IPS DF 4.7 (cell line): ENCODE measurements at regions not wholly inside any gene's neighbourhood (a gene's known extent, or its start where the extent isn't known, plus 50 kb on each side); places are given as distances from the start of the nearest gene placed in this dataset.
"Not testable (repeated sequence)": the region's sequence is repeated elsewhere in the genome, so short reads cannot be mapped to it uniquely, and the experiment has no call there.

Source experiments
- DNase-seq: peaks from one replicate; pipeline ENCODE4 v3.0.0-alpha.2; 2013; ENCODE audit warnings: low spot score; ENCODE audit errors: extremely low read depth

- no peak for DNase-seq
These were observed 157.0 kb downstream of the ADSS2 start for GRCh38 chr1:244294599-244295224.

- DNase-seq, result no peak
These were observed 155.7 kb downstream of the ADSS2 start for GRCh38 chr1:244296003-244296402.

DNA sequence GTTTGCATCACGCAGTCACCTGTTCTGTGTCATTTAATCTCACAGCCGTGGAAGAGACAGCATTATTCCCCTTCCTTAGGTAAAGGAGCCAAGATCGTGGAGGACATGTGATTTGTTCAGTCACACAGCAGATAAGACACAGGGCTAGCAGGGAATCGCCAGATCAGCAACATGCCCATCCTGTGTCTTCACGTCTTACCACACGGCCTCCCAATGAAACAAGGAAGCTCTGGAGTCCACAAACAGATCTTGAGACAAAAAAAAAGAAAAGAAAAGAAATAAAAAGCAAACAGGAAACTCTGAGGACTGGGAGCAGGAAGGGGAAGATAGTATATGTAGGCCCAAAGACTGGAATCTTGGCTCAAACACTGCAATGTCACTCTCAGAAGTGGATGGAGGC, 155.3 kb downstream of the ADSS2 start:
- DNase-seq, result no peak

DNA sequence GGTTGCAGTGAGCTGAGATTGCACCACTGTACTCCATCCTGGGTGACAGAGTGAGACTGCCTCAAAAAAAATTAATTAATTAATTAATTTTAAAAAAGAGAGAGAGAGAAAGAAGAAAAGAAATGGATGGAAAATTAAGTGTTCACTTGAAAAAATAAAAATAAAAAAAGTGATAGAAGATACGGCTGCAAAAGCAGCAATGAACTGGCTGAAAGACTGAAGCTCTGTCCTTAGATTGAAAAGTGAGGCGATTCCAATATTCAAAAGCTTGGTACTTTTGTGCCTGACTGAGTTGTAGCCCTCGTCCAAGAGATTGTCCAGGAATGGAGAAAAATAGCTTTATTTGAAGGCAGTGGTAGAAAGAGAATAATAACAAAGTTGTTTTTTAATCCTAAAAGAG, 154.6 kb downstream of the ADSS2 start:
- DNase-seq, result no peak

GRCh38 chr1:244297616-244298015, 154.1 kb downstream of the ADSS2 start:
- no peak for DNase-seq

GRCh38 chr1:244300029-244300375, 151.7 kb downstream of the ADSS2 start:
- not testable (repeated sequence) for DNase-seq

DNA sequence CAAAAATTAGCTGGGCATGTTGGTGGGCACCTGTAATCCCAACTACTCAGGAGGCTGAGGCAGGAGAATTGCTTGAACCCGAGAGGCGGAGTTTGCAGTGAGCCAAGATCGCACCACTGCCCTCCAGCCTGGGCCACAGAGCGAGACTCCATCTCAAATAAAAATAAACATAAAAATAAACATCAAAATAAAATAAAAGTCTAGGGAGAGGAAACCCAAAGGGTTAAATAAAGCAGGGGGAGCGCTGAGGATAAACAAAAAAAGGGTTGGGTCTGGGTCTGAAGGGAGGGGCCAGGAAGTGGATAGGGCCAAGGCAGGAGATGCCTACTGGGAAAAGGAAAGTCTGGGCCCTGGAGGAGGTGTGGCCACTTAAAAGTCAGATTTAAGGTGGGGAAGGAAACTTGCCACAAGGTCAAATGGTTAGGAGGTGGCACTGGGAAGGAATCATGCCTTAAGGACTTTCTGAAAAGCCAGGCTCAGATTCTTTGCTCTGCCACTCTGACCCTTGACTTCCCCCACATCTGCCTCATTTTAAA, 150.0 kb downstream of the ADSS2 start:
- DNase-seq, result no peak

- no peak for DNase-seq
These were observed 148.7 kb downstream of the ADSS2 start for GRCh38 chr1:244302876-244303609.

GRCh38 chr1:244303610-244303969, 148.1 kb downstream of the ADSS2 start:
- no peak for DNase-seq

GRCh38 chr1:244304156-244304555, 147.6 kb downstream of the ADSS2 start:
- no peak for DNase-seq

- no peak for DNase-seq
These were observed 147.1 kb downstream of the ADSS2 start for GRCh38 chr1:244304656-244305055.

GRCh38 chr1:244305776-244306341, 145.8 kb downstream of the ADSS2 start:
- no peak for DNase-seq

GRCh38 chr1:244306544-244306943, 145.2 kb downstream of the ADSS2 start:
- no peak for DNase-seq

- DNase-seq, result not testable (repeated sequence)
These were observed 142.5 kb downstream of the ADSS2 start for GRCh38 chr1:244309191-244309590.

DNA sequence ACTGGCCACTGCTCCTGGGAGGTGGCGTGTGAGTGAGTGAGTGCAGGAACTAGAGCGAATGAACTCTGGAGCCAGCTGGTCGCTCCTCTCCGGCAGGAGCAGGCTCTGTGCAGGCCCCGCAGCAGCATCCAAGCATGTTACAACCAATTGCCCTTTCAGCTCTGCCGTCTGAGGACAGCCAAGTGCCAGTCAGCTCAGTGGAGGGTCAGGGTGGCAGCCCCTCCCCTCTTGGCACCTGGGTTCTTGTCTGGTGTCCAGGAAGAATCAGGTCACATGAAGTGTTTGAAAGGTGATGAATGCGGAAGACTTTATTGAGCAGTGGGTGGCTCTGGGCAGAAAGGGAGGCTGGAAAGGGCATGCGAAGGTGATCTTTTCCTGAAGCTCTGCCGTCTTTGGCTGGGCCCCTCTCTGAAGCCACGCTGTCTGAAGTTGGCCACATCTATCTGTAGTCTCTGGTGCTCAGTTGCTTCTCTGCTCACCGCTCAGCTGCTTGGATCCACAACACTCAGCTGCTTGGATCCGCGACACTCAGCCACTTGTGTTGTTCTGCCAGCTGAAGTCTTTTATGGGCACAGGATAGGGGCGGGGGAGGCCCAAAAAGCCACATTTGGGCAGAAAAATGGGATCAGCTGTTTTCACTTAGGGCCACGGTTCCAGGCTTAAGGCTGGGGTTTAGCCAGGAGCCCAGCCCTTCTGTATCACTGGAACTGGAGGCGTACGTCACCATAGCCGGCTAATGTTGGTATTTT, 139.8 kb downstream of the ADSS2 start:
- no peak for DNase-seq

DNA sequence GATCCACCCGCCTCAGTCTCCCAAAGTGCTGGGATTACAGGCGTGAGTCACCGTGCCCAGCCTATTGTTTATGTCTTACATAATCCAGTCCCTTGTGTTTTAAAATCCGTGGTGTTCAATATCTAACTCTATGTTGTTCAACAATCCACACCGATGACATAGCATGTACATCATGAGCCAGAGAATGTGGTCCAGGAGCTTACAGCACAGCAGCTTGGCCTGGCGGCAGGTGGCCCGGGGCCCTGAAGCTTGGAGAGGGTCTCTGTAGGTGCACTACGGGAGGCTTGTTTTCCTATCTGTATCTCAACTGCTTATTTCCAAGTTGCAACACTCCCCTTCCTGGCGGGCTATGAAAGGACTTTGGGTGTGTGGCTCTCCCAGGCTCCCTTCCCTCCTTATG, 138.4 kb downstream of the ADSS2 start:
- no peak for DNase-seq

- DNase-seq, result no peak
These were observed 136.7 kb downstream of the ADSS2 start for GRCh38 chr1:244314921-244315559.

DNA sequence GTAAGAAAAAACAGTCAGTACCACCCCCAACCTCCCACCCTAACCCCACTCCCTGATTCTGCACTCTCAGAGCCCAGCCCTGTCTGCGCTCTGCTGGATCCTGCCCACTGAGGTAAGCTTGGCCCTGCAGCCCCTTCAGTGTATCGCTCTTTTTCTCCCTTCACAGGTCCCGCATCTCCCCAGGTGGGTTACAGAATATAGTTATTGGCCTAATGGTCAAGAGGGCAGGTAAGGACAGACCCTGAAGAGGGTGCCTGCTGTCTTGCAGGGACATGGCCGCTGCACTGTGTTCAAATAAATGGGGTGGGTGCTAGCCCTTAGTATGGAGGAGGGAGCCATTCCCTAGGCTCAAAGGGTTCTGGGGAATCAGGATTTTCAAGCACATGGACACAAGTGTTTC, 135.7 kb downstream of the ADSS2 start:
- no peak for DNase-seq

DNA sequence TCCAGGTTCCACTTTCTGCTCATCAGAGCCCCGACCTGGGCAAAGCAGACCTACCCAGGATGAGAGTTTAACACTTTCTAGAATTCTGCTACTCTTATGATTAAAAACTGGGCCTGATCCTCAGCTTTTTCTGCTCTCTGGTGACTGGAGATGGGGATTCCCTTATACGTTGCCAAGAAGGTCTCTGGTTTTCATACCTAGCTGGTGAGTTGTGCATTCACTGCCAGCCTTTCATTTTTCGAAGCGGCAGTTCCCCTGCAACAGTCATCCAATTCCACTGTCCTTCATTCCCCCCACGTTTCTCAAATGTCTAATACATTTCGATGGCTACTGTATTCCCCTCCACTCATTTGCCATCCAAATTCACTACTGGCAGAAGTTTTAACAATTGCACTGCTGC, 135.3 kb downstream of the ADSS2 start:
- no peak for DNase-seq

DNA sequence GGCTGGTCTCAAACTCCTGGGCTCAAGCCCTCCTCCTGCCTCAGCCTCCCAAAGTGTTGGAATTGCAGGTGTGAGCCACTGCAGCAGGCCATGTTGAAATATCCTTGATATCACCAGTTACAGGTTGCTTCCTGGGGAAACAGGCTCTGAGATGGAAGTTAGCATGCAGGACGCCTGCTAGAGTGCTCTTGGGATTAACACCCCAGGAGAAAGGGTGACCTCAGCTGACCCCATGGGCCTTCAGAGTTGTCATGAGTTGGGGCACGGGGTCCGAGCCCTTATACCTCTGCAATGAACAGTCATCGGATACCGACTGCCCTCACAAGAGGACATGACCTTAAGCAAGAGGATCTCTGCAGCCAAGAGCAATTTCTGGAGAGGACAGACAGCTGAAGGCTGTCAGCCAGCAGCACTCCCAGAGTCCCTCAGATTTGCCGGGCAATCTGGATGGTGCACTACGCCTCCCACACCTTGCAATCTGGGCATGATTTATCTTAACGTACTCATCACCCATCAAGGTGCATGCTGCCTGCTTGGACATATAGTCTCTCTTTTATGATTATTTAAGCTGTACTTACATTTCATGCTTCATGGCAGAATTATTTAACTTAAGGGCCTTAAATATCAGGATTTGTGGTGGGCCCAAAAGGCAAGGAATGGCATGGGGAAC, 134.6 kb downstream of the ADSS2 start:
- DNase-seq, result no peak

DNA sequence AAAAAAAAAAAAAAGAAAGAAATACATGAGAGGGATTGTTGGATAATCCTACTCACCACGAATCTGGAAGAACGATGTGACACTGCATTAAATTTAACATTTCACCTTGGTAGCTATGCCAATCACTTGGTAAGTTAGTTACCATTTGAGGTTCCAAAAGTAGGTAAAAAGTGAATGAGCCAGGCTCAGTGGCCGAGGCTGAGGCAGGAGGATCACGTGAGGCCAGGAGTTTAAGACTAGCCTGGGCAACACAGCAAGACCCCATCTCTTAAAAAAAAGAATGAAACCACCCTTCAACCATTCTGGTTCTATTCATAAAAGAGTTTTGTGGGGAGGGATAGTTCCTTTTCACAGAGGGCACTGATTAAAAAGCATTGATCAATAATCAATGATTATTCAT, 133.6 kb downstream of the ADSS2 start:
- DNase-seq, result no peak
